ENCODE measurements at regions not wholly inside any gene's neighbourhood (a gene's known extent, or its start where the extent isn't known, plus 50 kb on each side); places are given as distances from the start of the nearest gene placed in this dataset.

DNA sequence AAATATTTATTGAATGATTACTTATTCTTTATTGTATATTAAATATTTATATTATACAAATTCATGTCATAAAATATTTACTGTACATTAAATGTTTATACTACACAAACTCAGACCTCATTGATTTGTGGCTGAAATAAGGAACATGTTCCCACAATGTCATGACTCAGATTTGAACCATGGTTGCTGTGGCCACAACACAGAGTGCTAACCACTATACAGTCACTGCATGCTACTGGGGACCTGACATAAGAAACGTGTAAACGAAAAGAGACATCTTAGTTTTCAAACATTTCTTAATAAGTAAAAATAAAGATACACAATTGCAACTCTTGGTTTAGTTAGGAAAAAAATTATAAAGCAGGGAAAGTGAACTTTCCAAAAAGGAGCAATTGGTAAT, 99.1 kb upstream of the AGTR1 start:
- TF ChIP-seq CTCF (optimal IDR thresholded peaks at IDR 0.05 in 1 of 3, IDR thresholded peaks at IDR 0.05 in 1 of 3, conservative IDR thresholded peaks at IDR 0.05 in 1 of 3; ENCODE audit: extremely low read depth in 1 of 3, insufficient read depth in 2 of 3, low read length in 3 of 3) (no peak), EZH2 (IDR thresholded peaks at IDR 0.05; ENCODE audit: low read length) (no peak)

Data from keratinocyte (primary cell).